Activated CD4-positive, alpha-beta T cell treated with anti-CD3 and anti-CD28 coated beads, Interleukin-2, amount 50 U/mL, for 24 hours (primary cell): ENCODE measurements at regions not wholly inside any gene's neighbourhood (a gene's known extent, or its start where the extent isn't known, plus 50 kb on each side); places are given as distances from the start of the nearest gene placed in this dataset.
"Not testable (repeated sequence)": the region's sequence is repeated elsewhere in the genome, so short reads cannot be mapped to it uniquely, and the experiment has no call there.

Experiments used
- DNase-seq, 2 donors: peaks; one replicate each; pipeline ENCODE4 v3.0.0-alpha.2; 2020; ENCODE audit warnings: low read depth in 1 of 2, low spot score in 1 of 2

GRCh38 chr12:119931402-119931801 lies 54.3 kb upstream of the CIT start:
- no peak for DNase-seq

- no peak for DNase-seq
These were observed 55.8 kb upstream of the CIT start for GRCh38 chr12:119932921-119933320.

GRCh38 chr12:119934780-119935179 lies 54.3 kb upstream of the BICDL1 start:
- DNase-seq: not testable (repeated sequence)

GRCh38 chr12:119936705-119937311 lies 52.2 kb upstream of the BICDL1 start:
- DNase-seq: no peak

- DNase-seq: peak; percentile 46 to 64
These were observed 50.9 kb upstream of the BICDL1 start for GRCh38 chr12:119938049-119938667.
